B cell (primary cell): ENCODE measurements at regions not wholly inside any gene's neighbourhood (a gene's known extent, or its start where the extent isn't known, plus 50 kb on each side); places are given as distances from the start of the nearest gene placed in this dataset.

ENCODE experiments used
- ATAC-seq: fragments of 200-7000 bp; cut with Tn5 transposase; one replicate; pipeline ENCODE4 v1.10.0; 2021; ENCODE audit warnings: low read depth, mild to moderate bottlenecking, moderate number of reproducible peaks, moderate library complexity
- CTCF ChIA-PET: fragments of 350-600 bp; sonication (Branson Sonifier 250); formaldehyde crosslinking; loops from one replicate; lab custom pipeline; 2021; ENCODE audit warnings: antibody characterized with exemption, inconsistent platforms; lab: Charles Lee
- POLR2A ChIA-PET: fragments of 350-600 bp; sonication (Branson Sonifier 250); formaldehyde crosslinking; loops from one replicate; lab custom pipeline; 2021; ENCODE audit warnings: antibody characterized with exemption; lab: Charles Lee
- DNase-seq: peaks from one replicate; pipeline ENCODE4 v3.0.0; 2013
- H2AFZ ChIP-seq: 2 replicates; pipeline ENCODE4 v1.6.1; 2012; ENCODE audit warnings: mild to moderate bottlenecking, low read depth, low read length; ENCODE audit not compliant: insufficient read depth, poor library complexity, severe bottlenecking
- H3K27ac ChIP-seq, 2 donors: 1 replicate in 1 of 2; 2 replicates in 1 of 2; pipeline ENCODE4 v1.5.1; 2012 to 2013; ENCODE audit warnings: low read length in 2 of 2, mild to moderate bottlenecking in 2 of 2, moderate library complexity in 1 of 2
- H3K27me3 ChIP-seq, 4 experiments: fragments of 200-600 bp in 1 of 4; sonication (generic) in 1 of 4; replicated peaks in 1 of 4; 1 replicate in 2 of 4; 2 replicates in 2 of 4; pipeline versions ENCODE4 v1.6.1 to v1.7.0; 2013 to 2016; ENCODE audit warnings: low read length in 3 of 4, mild to moderate bottlenecking in 2 of 4, mixed read lengths in 1 of 4, moderate library complexity in 1 of 4; ENCODE audit not compliant: insufficient read depth in 4 of 4, control insufficient read depth in 3 of 4; ENCODE audit errors: control extremely low read depth in 1 of 4
- H3K36me3 ChIP-seq, 2 experiments: replicated peaks in 1 of 2; 1 replicate in 1 of 2; 2 replicates in 1 of 2; pipeline versions ENCODE4 v1.6.1 to v1.7.1; 2013; ENCODE audit warnings: low read length in 1 of 2; ENCODE audit not compliant: insufficient read depth in 2 of 2, control insufficient read depth in 1 of 2; ENCODE audit errors: control extremely low read depth in 1 of 2, extremely low read depth in 1 of 2
- H3K4me1 ChIP-seq, 2 donors: fragments of 200-600 bp in 1 of 2; sonication (generic) in 1 of 2; 1 replicate in 1 of 2; 2 replicates in 1 of 2; pipeline versions ENCODE4 v1.5.1 to v1.6.1; 2013 to 2017; ENCODE audit warnings: low read length in 2 of 2; ENCODE audit not compliant: control insufficient read depth in 2 of 2, insufficient read depth in 2 of 2
- H3K4me2 ChIP-seq: replicated peaks from 2 replicates; pipeline ENCODE3; 2012; ENCODE audit warnings: mild to moderate bottlenecking, low read depth, low read length; ENCODE audit not compliant: poor library complexity, severe bottlenecking
- H3K4me3 ChIP-seq, 5 experiments: fragments of 200-600 bp in 1 of 5; sonication (generic) in 1 of 5; 1 replicate in 3 of 5; 2 replicates in 2 of 5; pipeline versions ENCODE4 v1.5.1 to v1.7.0; 2011 to 2016; ENCODE audit warnings: low read length in 4 of 5, mild to moderate bottlenecking in 4 of 5, low read depth in 2 of 5, control low read depth in 1 of 5, moderate library complexity in 1 of 5; ENCODE audit not compliant: insufficient read depth in 1 of 5; ENCODE audit errors: control extremely low read depth in 1 of 5, extremely low read depth in 1 of 5
- H3K79me2 ChIP-seq: fragments of 200-600 bp; sonication (generic); one replicate; pipeline ENCODE4 v1.6.0; 2016; ENCODE audit warnings: low read length; ENCODE audit not compliant: control insufficient read depth, insufficient read depth
- H3K9ac ChIP-seq: fragments of 200-600 bp; sonication (generic); 2 replicates; pipeline ENCODE4 v1.6.1; 2017; ENCODE audit warnings: mild to moderate bottlenecking, low read length, moderate library complexity
- H3K9me3 ChIP-seq, 3 donors: one replicate each; pipeline versions ENCODE4 v1.6.1 to v1.7.1; 2013; ENCODE audit warnings: low read length in 2 of 3; ENCODE audit not compliant: control insufficient read depth in 2 of 3, insufficient read depth in 1 of 3; ENCODE audit errors: control extremely low read depth in 1 of 3
- H4K20me1 ChIP-seq: 2 replicates; pipeline ENCODE4 v1.6.0; 2012; ENCODE audit warnings: mild to moderate bottlenecking, low read length; ENCODE audit not compliant: insufficient read depth, control insufficient read depth, poor library complexity, severe bottlenecking
- H3K27ac Mint-ChIP-seq: one replicate; pipeline ENCODE4 v1.8.0; 2021; ENCODE audit warnings: mixed read lengths
- H3K27me3 Mint-ChIP-seq: one replicate; pipeline ENCODE4 v1.8.0; 2021; ENCODE audit warnings: mixed read lengths
- H3K4me1 Mint-ChIP-seq: one replicate; pipeline ENCODE4 v1.8.0; 2021; ENCODE audit warnings: mixed read lengths
- H3K4me3 Mint-ChIP-seq: one replicate; pipeline ENCODE4 v1.8.0; 2021; ENCODE audit warnings: mixed read lengths
- H3K9me3 Mint-ChIP-seq: one replicate; pipeline ENCODE4 v1.8.0; 2022; ENCODE audit warnings: mixed read lengths; ENCODE audit not compliant: insufficient read depth
- EZH2 ChIP-seq: IDR thresholded peaks from 2 replicates; pipeline ENCODE4 v1.6.1; 2012; ENCODE audit warnings: borderline replicate concordance, low read depth, mild to moderate bottlenecking, moderate library complexity, low read length; ENCODE audit not compliant: insufficient read depth, poor library complexity, severe bottlenecking
- WGBS: methylation state at CpG from one replicate; pipeline ENCODE4 v1.1.5; 2013; ENCODE audit warnings: missing lambda C conversion rate; ENCODE audit not compliant: insufficient coverage; 5-methylcytosine and 5-hydroxymethylcytosine counted together
- intact Hi-C: fragments of 100-400 bp; cut with micrococcal nuclease; formaldehyde crosslinking; loops from one replicate; pipeline ENCODE4 v1.10.0; 2022
- TF ChIP-seq, protein P1 (sequence below): fragments of 200-600 bp; IDR thresholded peaks from one replicate; pipeline ENCODE4 v1.8.0; 2022; ENCODE audit warnings: antibody characterized with exemption, mild to moderate bottlenecking

DNA sequence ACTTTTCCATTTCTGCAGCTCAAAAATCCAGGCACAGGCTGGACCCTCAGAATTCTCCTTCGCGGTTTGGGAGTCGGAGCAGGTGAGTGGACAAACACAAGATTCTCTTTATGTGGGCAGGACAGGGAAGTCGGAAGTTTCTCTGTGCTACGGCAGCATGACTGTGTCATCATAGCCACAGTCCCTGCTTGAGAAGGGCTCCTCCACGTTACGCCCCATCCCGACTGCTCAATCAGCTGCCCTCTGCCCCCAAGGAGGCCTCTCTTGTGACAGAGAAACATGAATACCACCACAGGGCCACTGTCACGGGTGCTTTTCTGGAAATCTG lies 89.0 kb upstream of the SHISAL1 start:
- no peak overlapping the region for H3K4me3 ChIP-seq
- no peaks in the 10 kb centered on the region for H3K4me1 ChIP-seq
- Mint-ChIP-seq H3K9me3 (no peaks in the 10 kb centered on the region), H3K27me3 (peaks cover 1% of the 10 kb centered on the region), H3K27ac (no peak overlapping the region), H3K4me3 (no peak overlapping the region), H3K4me1 (no peaks in the 10 kb centered on the region)
- TF ChIP-seq, protein P1, sequence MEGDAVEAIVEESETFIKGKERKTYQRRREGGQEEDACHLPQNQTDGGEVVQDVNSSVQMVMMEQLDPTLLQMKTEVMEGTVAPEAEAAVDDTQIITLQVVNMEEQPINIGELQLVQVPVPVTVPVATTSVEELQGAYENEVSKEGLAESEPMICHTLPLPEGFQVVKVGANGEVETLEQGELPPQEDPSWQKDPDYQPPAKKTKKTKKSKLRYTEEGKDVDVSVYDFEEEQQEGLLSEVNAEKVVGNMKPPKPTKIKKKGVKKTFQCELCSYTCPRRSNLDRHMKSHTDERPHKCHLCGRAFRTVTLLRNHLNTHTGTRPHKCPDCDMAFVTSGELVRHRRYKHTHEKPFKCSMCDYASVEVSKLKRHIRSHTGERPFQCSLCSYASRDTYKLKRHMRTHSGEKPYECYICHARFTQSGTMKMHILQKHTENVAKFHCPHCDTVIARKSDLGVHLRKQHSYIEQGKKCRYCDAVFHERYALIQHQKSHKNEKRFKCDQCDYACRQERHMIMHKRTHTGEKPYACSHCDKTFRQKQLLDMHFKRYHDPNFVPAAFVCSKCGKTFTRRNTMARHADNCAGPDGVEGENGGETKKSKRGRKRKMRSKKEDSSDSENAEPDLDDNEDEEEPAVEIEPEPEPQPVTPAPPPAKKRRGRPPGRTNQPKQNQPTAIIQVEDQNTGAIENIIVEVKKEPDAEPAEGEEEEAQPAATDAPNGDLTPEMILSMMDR: no peak
- no peak for TF ChIP-seq EZH2
- no peak overlapping the region for H3K9ac ChIP-seq
- no peak overlapping the region for H3K27ac ChIP-seq
- H4K20me1 ChIP-seq: no peaks in the 10 kb centered on the region
- H3K9me3 ChIP-seq: no peaks in the 10 kb centered on the region
- no peaks in the 10 kb centered on the region for H3K36me3 ChIP-seq
- no peak for DNase-seq
- POLR2A ChIA-PET: no interaction called here
- ATAC-seq: no peak
- H3K4me2 ChIP-seq: no peak overlapping the region
- 77% methylated on average over 5 of the region's 9 CpGs for WGBS
- CTCF ChIA-PET: no interaction called here
- H3K79me2 ChIP-seq: no peaks in the 10 kb centered on the region
- intact Hi-C loops: no loop called here
- H3K27me3 ChIP-seq: no peaks in the 10 kb centered on the region
- no peak overlapping the region for H2AFZ ChIP-seq

DNA sequence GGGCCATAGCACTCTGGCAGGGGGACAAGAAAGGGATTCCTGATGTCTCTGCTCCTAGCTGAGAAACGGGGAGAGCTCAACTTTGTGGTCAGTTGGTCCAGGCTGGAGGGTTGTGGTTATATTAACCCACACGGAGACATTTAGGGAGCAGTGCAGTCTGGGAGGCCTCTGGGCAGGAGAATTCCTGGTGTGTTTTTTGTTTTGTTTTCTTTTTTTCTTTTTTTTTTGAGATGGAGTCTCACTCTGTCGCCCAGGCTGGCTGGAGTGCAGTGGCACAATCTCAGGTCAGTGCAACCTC lies 88.0 kb upstream of the SHISAL1 start:
- no peaks in the 10 kb centered on the region for H3K36me3 ChIP-seq
- ATAC-seq (no peak), DNase-seq (no peak)
- Mint-ChIP-seq H3K27ac (no peak overlapping the region), H3K27me3 (peaks cover 1% of the 10 kb centered on the region), H3K4me3 (no peak overlapping the region), H3K9me3 (no peaks in the 10 kb centered on the region), H3K4me1 (no peaks in the 10 kb centered on the region)
- 70% methylated on average over 2 of the region's 3 CpGs for WGBS
- no peak overlapping the region for H3K4me3 ChIP-seq
- no peaks in the 10 kb centered on the region for H4K20me1 ChIP-seq
- ChIA-PET CTCF (no interaction called here), POLR2A (no interaction called here)
- H3K79me2 ChIP-seq: no peaks in the 10 kb centered on the region
- no peaks in the 10 kb centered on the region for H3K4me1 ChIP-seq
- H3K4me2 ChIP-seq: no peak overlapping the region
- H3K9ac ChIP-seq: no peak overlapping the region
- no peak for TF ChIP-seq EZH2
- TF ChIP-seq, protein P1: no peak
- no peaks in the 10 kb centered on the region for H3K27me3 ChIP-seq
- intact Hi-C loops: no loop called here
- no peak overlapping the region for H2AFZ ChIP-seq
- H3K27ac ChIP-seq: no peak overlapping the region
- no peaks in the 10 kb centered on the region for H3K9me3 ChIP-seq
